ENCODE measurements at regions not wholly inside any gene's neighbourhood (a gene's known extent, or its start where the extent isn't known, plus 50 kb on each side); places are given as distances from the start of the nearest gene placed in this dataset.
"Not testable (repeated sequence)": the region's sequence is repeated elsewhere in the genome, so short reads cannot be mapped to it uniquely, and the experiment has no call there.

DNA sequence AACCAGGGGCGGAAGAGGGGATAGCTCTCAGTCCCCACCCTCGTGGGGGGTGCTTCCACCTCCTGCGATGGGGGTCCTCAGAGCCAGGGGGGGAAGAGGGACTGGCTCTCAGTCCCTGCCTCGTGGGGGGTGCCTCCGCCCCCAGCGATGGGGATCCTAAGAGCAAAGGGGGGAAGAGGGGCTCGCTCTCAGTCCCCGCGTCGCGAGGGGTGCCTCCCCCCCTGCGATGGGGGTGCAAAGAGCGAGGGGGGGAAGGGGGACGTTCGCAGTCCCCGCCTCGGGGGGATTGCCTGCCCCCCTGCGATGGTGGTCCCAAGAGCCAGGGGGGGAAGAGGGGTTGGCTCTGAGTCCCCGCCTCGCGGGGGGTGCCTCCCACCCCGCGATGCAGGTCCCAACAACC lies 159.9 kb downstream of the ATP6V0E2 start:
- TF ChIP-seq, protein P1, sequence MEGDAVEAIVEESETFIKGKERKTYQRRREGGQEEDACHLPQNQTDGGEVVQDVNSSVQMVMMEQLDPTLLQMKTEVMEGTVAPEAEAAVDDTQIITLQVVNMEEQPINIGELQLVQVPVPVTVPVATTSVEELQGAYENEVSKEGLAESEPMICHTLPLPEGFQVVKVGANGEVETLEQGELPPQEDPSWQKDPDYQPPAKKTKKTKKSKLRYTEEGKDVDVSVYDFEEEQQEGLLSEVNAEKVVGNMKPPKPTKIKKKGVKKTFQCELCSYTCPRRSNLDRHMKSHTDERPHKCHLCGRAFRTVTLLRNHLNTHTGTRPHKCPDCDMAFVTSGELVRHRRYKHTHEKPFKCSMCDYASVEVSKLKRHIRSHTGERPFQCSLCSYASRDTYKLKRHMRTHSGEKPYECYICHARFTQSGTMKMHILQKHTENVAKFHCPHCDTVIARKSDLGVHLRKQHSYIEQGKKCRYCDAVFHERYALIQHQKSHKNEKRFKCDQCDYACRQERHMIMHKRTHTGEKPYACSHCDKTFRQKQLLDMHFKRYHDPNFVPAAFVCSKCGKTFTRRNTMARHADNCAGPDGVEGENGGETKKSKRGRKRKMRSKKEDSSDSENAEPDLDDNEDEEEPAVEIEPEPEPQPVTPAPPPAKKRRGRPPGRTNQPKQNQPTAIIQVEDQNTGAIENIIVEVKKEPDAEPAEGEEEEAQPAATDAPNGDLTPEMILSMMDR (IDR thresholded peaks at IDR 0.05; ENCODE audit: control extremely low read depth in 1 of 3, insufficient read depth in 1 of 3, low read depth in 1 of 3, low read length in 3 of 3), result not testable (repeated sequence)
- not testable (repeated sequence) for TF ChIP-seq JUN (IDR thresholded peaks at IDR 0.05; ENCODE audit: low read depth, low read length); RBBP5 (IDR thresholded peaks at IDR 0.05; ENCODE audit: borderline replicate concordance, low read depth, low read length); HDAC6 (IDR thresholded peaks at IDR 0.05; ENCODE audit: low read depth, low read length); POLR2A (IDR thresholded peaks at IDR 0.05; ENCODE audit: control extremely low read depth in 1 of 2, low read depth in 2 of 2, low read length in 2 of 2); SRF (IDR thresholded peaks at IDR 0.05; ENCODE audit: low read depth, low read length); CEBPB (IDR thresholded peaks at IDR 0.05; ENCODE audit: low read depth, low read length); POLR2AphosphoS5 (IDR thresholded peaks at IDR 0.05; ENCODE audit: low read depth, low read length); RNF2 (IDR thresholded peaks at IDR 0.05; ENCODE audit: borderline replicate concordance, low read depth, low read length, missing control alignments, poor library complexity, severe bottlenecking)
- TF ChIP-seq, protein P2, sequence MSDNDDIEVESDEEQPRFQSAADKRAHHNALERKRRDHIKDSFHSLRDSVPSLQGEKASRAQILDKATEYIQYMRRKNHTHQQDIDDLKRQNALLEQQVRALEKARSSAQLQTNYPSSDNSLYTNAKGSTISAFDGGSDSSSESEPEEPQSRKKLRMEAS (IDR thresholded peaks at IDR 0.05), result not testable (repeated sequence)
- TF ChIP-seq, protein P3, sequence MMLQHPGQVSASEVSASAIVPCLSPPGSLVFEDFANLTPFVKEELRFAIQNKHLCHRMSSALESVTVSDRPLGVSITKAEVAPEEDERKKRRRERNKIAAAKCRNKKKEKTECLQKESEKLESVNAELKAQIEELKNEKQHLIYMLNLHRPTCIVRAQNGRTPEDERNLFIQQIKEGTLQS (IDR thresholded peaks at IDR 0.05; ENCODE audit: insufficient read depth, low read depth, low read length), result not testable (repeated sequence)
